ENCODE measurements at regions not wholly inside any gene's neighbourhood (a gene's known extent, or its start where the extent isn't known, plus 50 kb on each side); places are given as distances from the start of the nearest gene placed in this dataset.

DNA sequence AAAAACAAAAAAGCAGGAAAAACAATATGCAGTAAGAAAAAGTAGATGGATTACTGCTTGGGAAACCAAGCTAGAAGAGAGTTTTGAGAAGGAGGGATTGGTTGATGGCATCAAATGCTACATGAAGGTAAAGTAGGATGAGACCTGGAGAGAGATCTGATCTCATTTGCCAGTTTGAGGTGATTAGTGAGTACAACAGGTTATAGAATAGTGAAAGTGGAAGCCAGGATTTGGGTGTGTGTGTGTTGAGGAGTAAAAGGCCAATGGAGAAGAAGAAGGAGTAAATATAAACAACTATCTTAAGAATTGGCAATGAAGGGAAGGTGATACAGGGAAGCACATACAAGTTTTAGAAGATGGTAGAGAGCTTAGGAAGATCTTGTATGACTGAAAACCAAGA is 76.7 kb downstream of the DISP1 start (continued):
- TF ChIP-seq HEY1 (CRISPR knock-in tag; IDR thresholded peaks at IDR 0.05; ENCODE audit: borderline replicate concordance) (no peak), CBFB (CRISPR knock-in tag; IDR thresholded peaks at IDR 0.05) (no peak), ARHGAP35 (IDR thresholded peaks at IDR 0.05; ENCODE audit: partially characterized antibody) (no peak)
- TF ChIP-seq, protein P1, sequence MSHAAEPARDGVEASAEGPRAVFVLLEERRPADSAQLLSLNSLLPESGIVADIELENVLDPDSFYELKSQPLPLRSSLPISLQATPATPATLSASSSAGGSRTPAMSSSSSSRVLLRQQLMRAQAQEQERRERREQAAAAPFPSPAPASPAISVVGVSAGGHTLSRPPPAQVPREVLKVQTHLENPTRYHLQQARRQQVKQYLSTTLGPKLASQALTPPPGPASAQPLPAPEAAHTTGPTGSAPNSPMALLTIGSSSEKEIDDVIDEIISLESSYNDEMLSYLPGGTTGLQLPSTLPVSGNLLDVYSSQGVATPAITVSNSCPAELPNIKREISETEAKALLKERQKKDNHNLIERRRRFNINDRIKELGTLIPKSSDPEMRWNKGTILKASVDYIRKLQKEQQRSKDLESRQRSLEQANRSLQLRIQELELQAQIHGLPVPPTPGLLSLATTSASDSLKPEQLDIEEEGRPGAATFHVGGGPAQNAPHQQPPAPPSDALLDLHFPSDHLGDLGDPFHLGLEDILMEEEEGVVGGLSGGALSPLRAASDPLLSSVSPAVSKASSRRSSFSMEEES (CRISPR knock-in tag; IDR thresholded peaks at IDR 0.05) = no peak
- TF ChIP-seq, protein P2, sequence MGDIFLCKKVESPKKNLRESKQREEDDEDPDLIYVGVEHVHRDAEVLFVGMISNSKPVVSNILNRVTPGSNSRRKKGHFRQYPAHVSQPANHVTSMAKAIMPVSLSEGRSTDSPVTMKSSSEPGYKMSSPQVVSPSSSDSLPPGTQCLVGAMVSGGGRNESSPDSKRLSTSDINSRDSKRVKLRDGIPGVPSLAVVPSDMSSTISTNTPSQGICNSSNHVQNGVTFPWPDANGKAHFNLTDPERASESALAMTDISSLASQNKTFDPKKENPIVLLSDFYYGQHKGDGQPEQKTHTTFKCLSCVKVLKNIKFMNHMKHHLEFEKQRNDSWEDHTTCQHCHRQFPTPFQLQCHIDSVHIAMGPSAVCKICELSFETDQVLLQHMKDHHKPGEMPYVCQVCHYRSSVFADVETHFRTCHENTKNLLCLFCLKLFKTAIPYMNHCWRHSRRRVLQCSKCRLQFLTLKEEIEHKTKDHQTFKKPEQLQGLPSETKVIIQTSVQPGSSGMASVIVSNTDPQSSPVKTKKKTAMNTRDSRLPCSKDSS (IDR thresholded peaks at IDR 0.05; ENCODE audit: low read depth, partially characterized antibody) = no peak
- TF ChIP-seq, protein P3, sequence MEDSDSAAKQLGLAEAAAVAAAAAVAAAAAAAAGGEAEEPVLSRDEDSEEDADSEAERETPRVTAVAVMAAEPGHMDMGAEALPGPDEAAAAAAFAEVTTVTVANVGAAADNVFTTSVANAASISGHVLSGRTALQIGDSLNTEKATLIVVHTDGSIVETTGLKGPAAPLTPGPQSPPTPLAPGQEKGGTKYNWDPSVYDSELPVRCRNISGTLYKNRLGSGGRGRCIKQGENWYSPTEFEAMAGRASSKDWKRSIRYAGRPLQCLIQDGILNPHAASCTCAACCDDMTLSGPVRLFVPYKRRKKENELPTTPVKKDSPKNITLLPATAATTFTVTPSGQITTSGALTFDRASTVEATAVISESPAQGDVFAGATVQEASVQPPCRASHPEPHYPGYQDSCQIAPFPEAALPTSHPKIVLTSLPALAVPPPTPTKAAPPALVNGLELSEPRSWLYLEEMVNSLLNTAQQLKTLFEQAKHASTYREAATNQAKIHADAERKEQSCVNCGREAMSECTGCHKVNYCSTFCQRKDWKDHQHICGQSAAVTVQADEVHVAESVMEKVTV (CRISPR knock-in tag; IDR thresholded peaks at IDR 0.05) = no peak
- TF ChIP-seq, protein P4, sequence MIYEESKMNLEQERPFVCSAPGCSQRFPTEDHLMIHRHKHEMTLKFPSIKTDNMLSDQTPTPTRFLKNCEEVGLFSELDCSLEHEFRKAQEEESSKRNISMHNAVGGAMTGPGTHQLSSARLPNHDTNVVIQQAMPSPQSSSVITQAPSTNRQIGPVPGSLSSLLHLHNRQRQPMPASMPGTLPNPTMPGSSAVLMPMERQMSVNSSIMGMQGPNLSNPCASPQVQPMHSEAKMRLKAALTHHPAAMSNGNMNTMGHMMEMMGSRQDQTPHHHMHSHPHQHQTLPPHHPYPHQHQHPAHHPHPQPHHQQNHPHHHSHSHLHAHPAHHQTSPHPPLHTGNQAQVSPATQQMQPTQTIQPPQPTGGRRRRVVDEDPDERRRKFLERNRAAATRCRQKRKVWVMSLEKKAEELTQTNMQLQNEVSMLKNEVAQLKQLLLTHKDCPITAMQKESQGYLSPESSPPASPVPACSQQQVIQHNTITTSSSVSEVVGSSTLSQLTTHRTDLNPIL (CRISPR knock-in tag; IDR thresholded peaks at IDR 0.05) = no peak
